ENCODE measurements at regions not wholly inside any gene's neighbourhood (a gene's known extent, or its start where the extent isn't known, plus 50 kb on each side); places are given as distances from the start of the nearest gene placed in this dataset.

DNA sequence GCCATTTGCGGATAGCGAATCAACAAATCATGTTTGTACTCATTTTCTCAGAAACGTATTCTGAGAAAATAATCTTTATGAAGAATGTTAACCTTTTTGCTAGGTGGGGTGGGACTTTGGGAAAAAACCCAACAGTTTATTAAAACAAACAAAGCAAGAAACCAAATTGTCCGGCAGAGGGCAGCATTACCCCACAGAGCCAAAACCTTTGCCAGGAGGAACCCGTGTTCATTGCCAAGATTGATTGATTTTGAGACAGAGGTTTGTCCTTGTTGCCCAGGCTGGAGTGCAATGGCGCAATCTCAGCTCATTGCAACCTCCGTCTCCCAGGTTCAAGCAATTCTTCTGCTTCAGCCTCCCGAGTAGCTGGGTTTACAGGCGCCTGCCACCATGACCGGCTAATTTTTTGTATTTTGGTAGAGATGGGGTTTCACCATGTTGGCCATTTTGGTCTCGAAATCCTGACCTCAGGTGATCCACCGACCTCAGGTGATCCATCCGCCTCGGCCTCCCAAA, 70.8 kb upstream of the RHOU start:
- Histone ChIP-seq H2BK5ac (ENCODE audit: low read length) (no peak overlapping the region), H2BK120ac (ENCODE audit: low read depth, low read length) (no peak overlapping the region), H3K9ac (ENCODE audit: low read depth, low read length, poor library complexity) (no peak overlapping the region), H3K79me1 (ENCODE audit: low read depth, low read length) (no peaks in the 10 kb centered on the region), H2BK15ac (ENCODE audit: low read length) (no peak overlapping the region), H4K8ac (ENCODE audit: low read depth, low read length) (no peak overlapping the region), H3K23ac (ENCODE audit: low read depth, low read length, poor library complexity) (no peak overlapping the region), H2AFZ (ENCODE audit: low read length) (no peak overlapping the region), H3K27ac (replicated peaks; ENCODE audit: low read length) (no peak overlapping the region), H3K4ac (ENCODE audit: low read length) (no peak overlapping the region), H3K4me2 (ENCODE audit: insufficient read depth, low read length, poor library complexity, severe bottlenecking) (no peak overlapping the region), H3K36me3 (replicated peaks in 1 of 2; ENCODE audit: control insufficient read depth in 2 of 2, insufficient read depth in 2 of 2, low read length in 2 of 2) (no peaks in the 10 kb centered on the region), H3K9me3 (replicated peaks in 1 of 2; ENCODE audit: control insufficient read depth in 2 of 2, insufficient read depth in 1 of 2, low read depth in 1 of 2, low read length in 2 of 2) (no peaks in the 10 kb centered on the region), H2AK5ac (ENCODE audit: low read depth, low read length) (no peak overlapping the region), H3K18ac (ENCODE audit: low read length) (no peak overlapping the region), H2BK12ac (ENCODE audit: low read length) (no peak overlapping the region), H3K27me3 (ENCODE audit: control insufficient read depth in 3 of 3, insufficient read depth in 3 of 3, low read depth in 1 of 3, low read length in 3 of 3) (peaks cover 0 to 3% (median 0%) of the 10 kb centered on the region in 3 experiments), H3K4me3 (ENCODE audit: low read length in 2 of 2) (no peak overlapping the region), H4K91ac (ENCODE audit: low read depth, low read length, poor library complexity) (no peak overlapping the region), H3K4me1 (ENCODE audit: control insufficient read depth in 2 of 2, insufficient read depth in 1 of 2, low read depth in 1 of 2, low read length in 2 of 2) (no peaks in the 10 kb centered on the region), H3K14ac (ENCODE audit: low read length) (no peak overlapping the region)
- peak; percentile 75 for DNase-seq (ENCODE audit: low spot score)
- WGBS, 2 donors (ENCODE audit: extremely low coverage in 2 of 2, insufficient read length in 2 of 2, insufficient replicate concordance in 1 of 2) = no CpG with 5 or more reads among the region's 14 CpGs

DNA sequence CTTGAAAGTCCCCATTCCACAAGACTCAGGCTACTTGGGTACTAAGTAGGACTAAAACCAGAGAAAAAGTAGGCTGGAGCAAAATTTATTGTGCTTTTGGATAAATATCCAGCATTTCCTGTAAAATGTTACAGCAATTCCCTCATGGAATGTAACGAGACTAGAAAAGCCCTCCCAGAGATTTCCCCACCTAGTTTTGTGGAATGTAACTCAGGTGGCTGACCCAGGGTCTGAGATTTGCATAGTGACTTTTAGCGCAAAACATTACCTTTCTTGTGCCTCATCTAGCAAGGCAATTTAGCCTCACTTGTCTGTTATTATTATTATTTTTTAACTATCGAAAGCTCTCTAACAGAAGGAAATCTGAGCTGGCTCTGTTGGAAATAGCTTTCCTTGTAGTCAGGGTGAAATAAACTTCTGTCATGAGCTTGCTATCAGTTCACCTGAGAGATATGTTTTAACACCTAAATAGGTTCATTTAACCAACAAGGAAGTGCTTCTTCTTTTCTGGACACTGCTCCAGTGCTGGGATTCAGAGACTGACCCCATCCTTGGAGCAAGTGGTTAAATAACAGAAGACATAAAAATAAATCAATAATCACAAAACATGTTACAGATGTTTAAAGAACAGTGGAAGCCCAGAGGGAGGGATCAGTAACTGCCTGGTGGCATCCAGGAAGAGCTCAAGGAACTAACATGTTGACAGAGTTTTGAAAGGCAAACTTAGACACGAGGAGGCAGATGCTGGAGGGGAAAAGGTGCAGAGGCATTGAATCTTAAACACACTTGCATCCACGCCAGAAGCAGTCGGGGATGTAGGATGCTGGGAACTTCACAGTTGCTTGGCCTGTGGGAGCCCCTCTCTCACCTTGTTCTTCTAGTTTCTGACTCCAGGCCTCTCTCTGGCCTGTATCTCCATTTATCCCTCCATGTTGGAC, 68.3 kb upstream of the RHOU start:
- Histone ChIP-seq H2AFZ (ENCODE audit: low read length) (no peak overlapping the region), H2BK12ac (ENCODE audit: low read length) (no peak overlapping the region), H3K23ac (ENCODE audit: low read depth, low read length, poor library complexity) (no peak overlapping the region), H2AK5ac (ENCODE audit: low read depth, low read length) (no peak overlapping the region), H3K27me3 (ENCODE audit: control insufficient read depth in 3 of 3, insufficient read depth in 3 of 3, low read depth in 1 of 3, low read length in 3 of 3) (peaks cover 0 to 3% (median 0%) of the 10 kb centered on the region in 3 experiments), H3K18ac (ENCODE audit: low read length) (no peak overlapping the region), H4K8ac (ENCODE audit: low read depth, low read length) (no peak overlapping the region), H2BK120ac (ENCODE audit: low read depth, low read length) (no peak overlapping the region), H3K27ac (replicated peaks; ENCODE audit: low read length) (no peak overlapping the region), H2BK15ac (ENCODE audit: low read length) (no peak overlapping the region), H3K4me3 (ENCODE audit: low read length in 2 of 2) (no peak overlapping the region), H3K79me1 (ENCODE audit: low read depth, low read length) (no peaks in the 10 kb centered on the region), H4K91ac (ENCODE audit: low read depth, low read length, poor library complexity) (no peak overlapping the region), H3K36me3 (replicated peaks in 1 of 2; ENCODE audit: control insufficient read depth in 2 of 2, insufficient read depth in 2 of 2, low read length in 2 of 2) (no peaks in the 10 kb centered on the region), H3K4me1 (ENCODE audit: control insufficient read depth in 2 of 2, insufficient read depth in 1 of 2, low read depth in 1 of 2, low read length in 2 of 2) (no peaks in the 10 kb centered on the region), H3K4me2 (ENCODE audit: insufficient read depth, low read length, poor library complexity, severe bottlenecking) (no peak overlapping the region), H3K9me3 (replicated peaks in 1 of 2; ENCODE audit: control insufficient read depth in 2 of 2, insufficient read depth in 1 of 2, low read depth in 1 of 2, low read length in 2 of 2) (no peaks in the 10 kb centered on the region), H3K14ac (ENCODE audit: low read length) (no peak overlapping the region), H3K4ac (ENCODE audit: low read length) (no peak overlapping the region), H2BK5ac (ENCODE audit: low read length) (no peak overlapping the region), H3K9ac (ENCODE audit: low read depth, low read length, poor library complexity) (no peak overlapping the region)
- WGBS, 2 donors (ENCODE audit: extremely low coverage in 2 of 2, insufficient read length in 2 of 2, insufficient replicate concordance in 1 of 2) = no CpG with 5 or more reads among the region's 6 CpGs
- DNase-seq (ENCODE audit: low spot score) = no peak

DNA sequence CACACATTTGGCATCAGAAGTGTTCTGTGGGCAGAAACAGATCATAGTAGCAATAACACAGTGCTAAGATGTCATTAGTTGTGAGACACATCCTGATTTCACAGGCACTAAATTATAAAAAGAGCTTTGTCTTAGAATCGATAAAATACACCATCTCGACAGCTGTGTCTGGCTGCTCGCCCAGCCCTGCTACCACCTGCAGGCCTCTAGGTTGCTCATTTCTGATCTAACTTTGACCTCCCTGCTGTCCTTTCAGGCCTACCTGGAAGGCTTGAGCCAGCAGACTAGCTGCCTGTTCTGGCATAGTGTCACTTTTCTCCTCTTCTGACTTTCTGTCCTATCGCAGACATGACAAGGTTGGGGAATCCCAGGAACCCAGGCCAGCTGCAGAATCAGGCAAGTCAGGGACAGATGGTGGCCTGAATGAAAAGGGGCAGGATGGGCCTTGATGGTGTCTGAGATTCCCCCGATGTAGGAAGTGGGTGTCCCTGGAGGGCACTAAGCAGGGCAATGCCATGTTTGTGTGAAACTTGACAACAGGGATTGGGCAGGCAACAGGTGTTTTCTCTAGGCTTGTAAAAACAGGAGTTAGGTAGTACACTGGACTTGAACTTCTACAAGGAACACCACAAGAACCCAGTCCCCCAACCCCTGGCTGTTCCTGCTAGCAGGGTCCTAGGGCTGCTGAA, 66.6 kb upstream of the RHOU start:
- Histone ChIP-seq H3K27me3 (ENCODE audit: control insufficient read depth in 3 of 3, insufficient read depth in 3 of 3, low read depth in 1 of 3, low read length in 3 of 3) (peaks cover 0 to 7% (median 0%) of the 10 kb centered on the region in 3 experiments), H2BK5ac (ENCODE audit: low read length) (no peak overlapping the region), H2AFZ (ENCODE audit: low read length) (no peak overlapping the region), H3K4me1 (ENCODE audit: control insufficient read depth in 2 of 2, insufficient read depth in 1 of 2, low read depth in 1 of 2, low read length in 2 of 2) (no peaks in the 10 kb centered on the region), H3K9me3 (replicated peaks in 1 of 2; ENCODE audit: control insufficient read depth in 2 of 2, insufficient read depth in 1 of 2, low read depth in 1 of 2, low read length in 2 of 2) (no peaks in the 10 kb centered on the region), H3K27ac (replicated peaks; ENCODE audit: low read length) (no peak overlapping the region), H3K4me3 (ENCODE audit: low read length in 2 of 2) (no peak overlapping the region), H2BK120ac (ENCODE audit: low read depth, low read length) (no peak overlapping the region), H2AK5ac (ENCODE audit: low read depth, low read length) (no peak overlapping the region), H3K14ac (ENCODE audit: low read length) (no peak overlapping the region), H3K18ac (ENCODE audit: low read length) (no peak overlapping the region), H3K4ac (ENCODE audit: low read length) (no peak overlapping the region), H3K36me3 (replicated peaks in 1 of 2; ENCODE audit: control insufficient read depth in 2 of 2, insufficient read depth in 2 of 2, low read length in 2 of 2) (no peaks in the 10 kb centered on the region), H4K91ac (ENCODE audit: low read depth, low read length, poor library complexity) (no peak overlapping the region), H3K9ac (ENCODE audit: low read depth, low read length, poor library complexity) (no peak overlapping the region), H3K79me1 (ENCODE audit: low read depth, low read length) (no peaks in the 10 kb centered on the region), H2BK12ac (ENCODE audit: low read length) (no peak overlapping the region), H3K4me2 (ENCODE audit: insufficient read depth, low read length, poor library complexity, severe bottlenecking) (no peak overlapping the region), H3K23ac (ENCODE audit: low read depth, low read length, poor library complexity) (no peak overlapping the region), H4K8ac (ENCODE audit: low read depth, low read length) (no peak overlapping the region), H2BK15ac (ENCODE audit: low read length) (no peak overlapping the region)
- DNase-seq (ENCODE audit: low spot score) = no peak
- WGBS, 2 donors (ENCODE audit: extremely low coverage in 2 of 2, insufficient read length in 2 of 2, insufficient replicate concordance in 1 of 2) = no CpG with 5 or more reads among the region's 5 CpGs

DNA sequence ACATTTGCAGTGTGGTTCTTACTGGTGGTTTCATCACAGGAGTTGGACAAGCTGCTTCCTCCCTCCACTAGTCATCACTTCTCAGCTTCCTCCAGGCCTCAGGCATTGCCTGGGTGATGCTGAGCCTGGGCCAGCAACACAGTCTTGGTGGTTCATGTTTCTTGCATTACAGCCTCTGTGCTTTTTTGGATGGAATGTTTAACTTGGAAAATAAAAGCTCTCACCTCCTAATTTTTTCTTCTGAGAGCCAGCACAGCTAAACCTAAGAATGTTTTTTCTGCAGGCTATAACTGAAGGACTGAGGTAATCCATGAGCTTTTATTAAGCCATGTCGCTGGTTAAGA, 66.1 kb upstream of the RHOU start:
- Histone ChIP-seq H3K27me3 (ENCODE audit: control insufficient read depth in 3 of 3, insufficient read depth in 3 of 3, low read depth in 1 of 3, low read length in 3 of 3) (peaks cover 0 to 9% (median 0%) of the 10 kb centered on the region in 3 experiments), H3K9ac (ENCODE audit: low read depth, low read length, poor library complexity) (no peak overlapping the region), H3K4me3 (ENCODE audit: low read length in 2 of 2) (no peak overlapping the region), H3K4ac (ENCODE audit: low read length) (no peak overlapping the region), H2AK5ac (ENCODE audit: low read depth, low read length) (no peak overlapping the region), H2BK12ac (ENCODE audit: low read length) (no peak overlapping the region), H2BK5ac (ENCODE audit: low read length) (no peak overlapping the region), H3K36me3 (replicated peaks in 1 of 2; ENCODE audit: control insufficient read depth in 2 of 2, insufficient read depth in 2 of 2, low read length in 2 of 2) (no peaks in the 10 kb centered on the region), H3K23ac (ENCODE audit: low read depth, low read length, poor library complexity) (no peak overlapping the region), H3K14ac (ENCODE audit: low read length) (no peak overlapping the region), H3K27ac (replicated peaks; ENCODE audit: low read length) (no peak overlapping the region), H3K9me3 (replicated peaks in 1 of 2; ENCODE audit: control insufficient read depth in 2 of 2, insufficient read depth in 1 of 2, low read depth in 1 of 2, low read length in 2 of 2) (no peaks in the 10 kb centered on the region), H4K8ac (ENCODE audit: low read depth, low read length) (no peak overlapping the region), H3K18ac (ENCODE audit: low read length) (no peak overlapping the region), H2BK15ac (ENCODE audit: low read length) (no peak overlapping the region), H2AFZ (ENCODE audit: low read length) (no peak overlapping the region), H3K79me1 (ENCODE audit: low read depth, low read length) (no peaks in the 10 kb centered on the region), H3K4me2 (ENCODE audit: insufficient read depth, low read length, poor library complexity, severe bottlenecking) (no peak overlapping the region), H2BK120ac (ENCODE audit: low read depth, low read length) (no peak overlapping the region), H3K4me1 (ENCODE audit: control insufficient read depth in 2 of 2, insufficient read depth in 1 of 2, low read depth in 1 of 2, low read length in 2 of 2) (no peaks in the 10 kb centered on the region), H4K91ac (ENCODE audit: low read depth, low read length, poor library complexity) (no peak overlapping the region)
- WGBS, 2 donors (ENCODE audit: extremely low coverage in 2 of 2, insufficient read length in 2 of 2, insufficient replicate concordance in 1 of 2) = no CpG with 5 or more reads among the region's 1 CpG
- no peak for DNase-seq (ENCODE audit: low spot score)
